HG03196 (cell line): ENCODE measurements at regions not wholly inside any gene's neighbourhood (a gene's known extent, or its start where the extent isn't known, plus 50 kb on each side); places are given as distances from the start of the nearest gene placed in this dataset.

ENCODE experiments used
- ATAC-seq: cut with Tn5 transposase; IDR thresholded peaks from one replicate; pipeline ENCODE4 v1.9.1; 2021; ENCODE audit not compliant: unreplicated experiment

DNA sequence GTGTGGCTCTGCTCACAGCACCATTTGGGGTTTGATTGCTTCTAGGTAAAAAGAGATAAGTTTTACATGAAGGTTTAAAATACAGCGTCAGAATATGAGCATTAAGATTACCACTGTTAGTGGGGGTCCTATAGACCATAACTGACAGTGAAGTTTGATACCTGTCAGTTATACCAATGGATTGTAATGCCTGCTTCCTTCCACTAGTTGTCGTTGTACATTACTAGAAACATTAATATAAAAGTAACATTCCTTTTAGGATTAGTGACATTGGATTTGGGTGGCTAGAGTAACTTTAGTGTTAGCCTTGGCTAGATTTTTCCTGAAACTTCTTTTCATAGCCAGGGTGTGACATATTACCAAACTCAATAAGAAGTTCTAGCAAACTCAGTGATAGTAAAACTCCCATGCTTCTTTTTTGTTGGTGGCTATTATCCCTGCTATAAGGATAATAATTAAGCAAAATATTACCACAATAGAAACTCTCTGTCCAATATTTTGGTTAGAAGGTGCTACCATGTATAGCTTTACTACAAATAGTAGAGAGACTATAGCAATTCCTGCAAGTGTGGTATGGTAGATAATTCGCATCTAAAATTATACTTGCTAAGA lies 57.1 kb downstream of the FAM181B start:
- no peak for ATAC-seq

DNA sequence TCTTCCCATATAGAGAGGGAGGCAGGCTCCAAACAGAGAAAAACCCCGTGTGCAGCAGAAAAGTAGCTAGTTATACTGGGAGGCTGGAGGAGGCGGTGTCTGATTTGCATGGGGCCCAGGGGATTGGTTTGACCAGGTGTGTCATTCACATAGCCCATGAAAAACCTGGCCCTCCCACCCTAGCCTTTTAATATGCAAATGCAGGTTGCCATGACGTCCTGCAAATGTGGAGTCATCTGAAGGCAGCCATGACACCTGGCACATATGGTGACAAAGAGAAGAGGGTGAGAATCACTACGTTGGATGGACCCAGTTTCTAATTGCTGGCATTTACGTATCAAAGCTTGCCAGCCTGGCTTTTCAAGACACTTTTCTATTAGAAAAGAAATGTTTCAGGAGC lies 57.8 kb downstream of the FAM181B start:
- no peak for ATAC-seq

DNA sequence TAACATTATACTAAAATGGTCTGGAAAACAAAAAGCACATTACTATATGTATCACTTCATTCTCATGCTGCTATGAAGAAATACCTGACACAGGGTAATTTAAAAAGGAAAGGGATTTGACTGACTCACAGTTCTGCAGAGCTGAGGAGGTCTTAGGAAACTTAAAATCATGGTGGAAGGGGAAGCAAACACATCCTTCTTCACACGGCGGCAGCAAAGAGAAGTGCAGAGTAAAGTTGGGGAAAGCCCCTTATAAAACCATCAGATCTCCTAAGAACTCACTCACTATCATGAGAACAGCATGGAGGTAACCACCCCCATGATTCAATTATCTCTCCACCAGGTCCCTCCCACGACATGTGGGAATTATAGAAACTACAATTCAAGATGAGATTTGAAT lies 60.0 kb downstream of the FAM181B start:
- no peak for ATAC-seq

DNA sequence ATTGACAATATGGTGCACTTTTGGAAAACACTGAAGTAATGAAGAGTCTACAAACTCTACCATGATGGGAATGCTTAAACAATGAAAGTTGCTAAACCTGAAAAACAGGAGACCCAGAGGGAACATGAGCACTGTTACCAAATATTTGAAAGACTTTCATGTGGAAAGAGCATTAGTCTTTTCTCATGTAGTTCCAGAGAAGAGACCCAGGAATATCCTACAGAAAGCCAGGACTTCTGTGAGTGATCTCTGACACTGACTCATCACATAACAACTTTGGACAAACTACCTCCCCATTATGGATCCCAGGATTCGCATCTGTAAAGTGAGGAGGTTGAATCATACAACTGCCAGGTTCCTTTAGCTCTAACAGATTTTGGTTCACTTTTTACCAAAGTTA lies 62.2 kb downstream of the FAM181B start:
- no peak for ATAC-seq

DNA sequence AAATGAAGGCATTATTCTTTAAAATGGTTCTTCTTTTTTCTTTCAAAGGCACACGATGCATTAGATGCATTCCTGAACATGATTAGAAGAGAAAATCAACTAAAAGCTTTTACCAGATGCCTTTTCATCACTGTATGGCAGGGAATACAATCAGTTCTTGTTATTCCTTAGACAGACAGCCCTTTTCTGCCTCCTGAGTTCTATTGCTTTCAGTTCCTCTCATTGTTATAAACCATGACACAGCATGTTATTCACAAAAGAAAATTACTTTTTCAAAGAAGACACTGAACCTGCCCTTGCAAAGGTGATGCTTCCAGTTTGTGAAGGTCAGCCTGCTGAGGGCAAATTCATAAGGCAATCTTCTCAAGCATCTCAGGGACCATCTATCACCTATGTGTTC lies 70.1 kb downstream of the FAM181B start:
- ATAC-seq: no peak

DNA sequence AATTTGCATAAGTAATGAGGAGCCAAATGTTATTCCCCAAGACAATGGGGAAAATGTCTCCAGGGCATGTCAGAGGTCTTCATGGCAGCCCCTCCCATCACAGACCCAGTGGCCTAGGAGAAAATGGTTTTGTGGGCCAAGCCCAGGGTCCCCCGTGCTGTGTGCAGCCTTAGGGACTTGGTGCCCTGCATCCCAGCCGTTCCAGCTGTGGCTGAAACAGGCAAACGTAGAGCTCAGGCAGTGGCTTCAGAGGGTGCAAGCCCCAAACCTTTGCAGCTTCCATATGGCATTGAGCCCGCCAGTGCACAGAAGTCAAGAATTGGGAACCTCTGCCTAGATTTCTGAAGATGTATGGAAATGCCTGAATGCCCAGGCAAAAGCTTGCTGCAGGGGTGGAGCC lies 79.9 kb downstream of the FAM181B start:
- no peak for ATAC-seq

DNA sequence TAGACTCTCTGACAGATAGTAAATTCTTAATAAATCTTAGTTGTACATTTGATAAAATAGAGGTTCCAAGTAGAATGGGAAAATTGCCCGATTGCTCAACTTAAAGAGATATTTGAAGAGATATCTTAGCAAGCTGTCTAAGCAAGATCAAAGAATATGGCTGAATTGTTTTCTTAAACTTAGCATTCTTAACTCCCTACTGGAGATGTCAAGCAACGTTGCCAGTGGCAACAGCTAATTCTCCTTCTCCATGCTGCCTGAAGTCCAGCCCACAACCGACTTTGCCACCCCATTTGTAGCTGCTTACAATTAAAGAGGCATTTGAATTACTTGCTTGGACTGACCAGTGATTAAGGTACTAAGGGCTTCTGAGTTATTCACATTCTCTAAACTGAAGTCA lies 94.4 kb downstream of the FAM181B start:
- ATAC-seq: no peak

DNA sequence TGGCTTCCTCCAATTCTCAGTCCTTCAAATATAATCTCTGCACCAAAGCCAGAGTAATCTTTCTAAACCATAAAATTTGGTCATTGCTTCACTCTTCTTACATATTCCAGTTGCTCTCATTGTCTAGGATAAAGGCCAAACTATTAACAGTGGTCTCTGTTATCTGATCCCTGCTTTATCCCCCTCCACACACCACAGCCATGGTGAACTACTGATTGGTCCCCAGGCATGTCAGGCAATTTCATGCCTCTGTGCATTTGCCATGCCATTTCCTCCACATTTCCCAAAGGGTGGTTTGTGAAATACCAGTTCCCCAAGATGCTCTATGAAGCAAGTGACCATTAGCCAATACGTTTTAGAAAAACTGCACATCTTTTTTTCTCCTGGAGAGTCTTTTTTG lies 97.0 kb downstream of the FAM181B start:
- no peak for ATAC-seq

DNA sequence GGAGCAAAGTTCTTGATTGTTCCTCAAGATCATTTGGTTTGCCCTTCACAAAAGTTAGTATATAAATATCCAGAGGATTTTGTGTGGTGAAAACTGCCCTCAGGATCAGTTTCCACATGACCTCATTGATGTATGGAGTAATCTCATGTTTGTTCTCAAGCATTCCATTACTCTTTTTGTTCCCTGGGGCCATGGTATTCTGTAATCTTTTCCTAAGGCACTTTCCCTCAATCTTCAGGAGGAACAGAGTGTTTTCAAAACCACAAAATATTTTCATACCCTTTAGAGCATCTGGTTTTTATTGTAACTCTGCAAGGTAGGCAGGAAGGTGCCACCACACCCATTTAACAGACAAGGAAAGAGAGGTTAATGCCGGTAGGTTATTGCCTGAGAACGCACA lies 99.6 kb downstream of the FAM181B start:
- ATAC-seq: no peak

DNA sequence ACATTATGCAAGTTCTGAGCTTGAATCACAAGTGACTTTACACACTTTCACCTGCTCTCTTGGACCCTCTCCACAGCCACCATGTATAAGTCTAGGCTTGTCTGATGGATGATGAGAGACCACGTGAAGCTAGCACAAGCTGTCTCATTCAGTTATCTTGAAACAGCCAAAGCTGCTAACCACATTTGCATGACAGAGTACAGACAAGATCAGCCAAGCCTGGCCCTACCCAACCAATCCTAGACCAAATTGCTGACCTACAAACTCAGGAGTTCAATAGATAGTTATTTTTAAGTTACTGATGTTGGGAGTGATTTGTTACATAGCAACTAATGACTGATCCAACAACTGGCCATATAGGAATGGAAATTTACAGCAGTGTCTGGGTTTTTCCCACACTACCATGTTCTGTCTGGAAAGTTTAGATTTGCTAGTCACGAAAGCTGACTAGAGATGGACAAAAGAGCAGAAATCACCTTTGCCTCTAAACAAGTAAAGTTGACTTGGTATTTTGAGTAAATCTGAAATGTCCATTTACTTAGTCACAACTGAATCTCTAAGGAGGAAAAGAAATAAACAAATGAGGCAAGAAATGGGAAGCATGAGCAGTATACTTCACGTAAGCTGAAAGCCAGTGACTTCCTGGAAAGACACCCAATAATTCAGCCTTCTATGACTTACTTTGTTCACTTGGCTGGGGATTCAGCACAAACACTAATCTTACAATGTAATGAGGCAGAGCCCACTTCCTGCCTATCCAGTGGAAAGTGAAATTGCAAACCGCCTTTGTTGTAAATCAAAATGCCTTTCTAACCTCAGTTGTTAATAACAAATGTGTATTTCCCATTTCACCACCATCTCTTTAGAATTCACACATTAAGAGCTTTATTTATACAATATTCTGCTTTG lies 101.7 kb downstream of the FAM181B start:
- peak; percentile 82 for ATAC-seq

DNA sequence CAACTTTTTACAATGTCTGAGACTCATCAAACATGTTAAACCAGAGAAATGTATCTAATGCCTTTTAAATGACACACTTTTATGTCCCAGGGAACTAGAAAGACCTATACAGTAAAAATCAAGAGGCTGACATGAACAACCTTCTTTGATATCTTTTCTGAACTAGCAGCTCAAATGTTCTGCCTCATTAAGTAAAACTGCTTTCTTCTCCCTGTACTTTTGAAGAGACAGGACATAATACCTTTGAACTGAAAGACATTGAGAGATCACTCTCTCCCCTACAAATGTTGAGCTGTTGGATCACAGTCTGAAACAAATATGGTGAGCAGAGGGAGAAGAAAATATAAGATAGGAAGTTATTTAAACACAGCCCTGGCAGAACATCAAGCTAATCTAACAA lies 123.0 kb downstream of the FAM181B start:
- no peak for ATAC-seq

DNA sequence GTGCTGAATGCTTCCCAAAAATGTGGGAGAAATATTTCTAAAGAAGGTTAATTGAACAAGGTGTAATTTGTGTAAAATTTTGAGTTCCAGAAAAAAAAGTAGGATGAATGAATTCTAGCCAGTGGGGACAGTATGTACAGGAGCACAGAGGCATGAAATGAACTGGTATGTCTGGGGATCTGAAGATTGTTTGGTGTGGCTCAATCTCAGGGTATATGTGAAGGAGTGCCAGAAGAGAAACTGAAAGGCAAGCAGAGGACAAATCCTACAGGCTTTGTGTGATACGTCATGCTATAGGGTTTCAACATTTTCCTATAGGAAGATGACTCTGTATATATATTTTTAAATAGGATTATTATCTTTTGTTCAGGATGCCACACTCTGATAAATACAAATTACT lies 126.9 kb downstream of the FAM181B start:
- no peak for ATAC-seq

DNA sequence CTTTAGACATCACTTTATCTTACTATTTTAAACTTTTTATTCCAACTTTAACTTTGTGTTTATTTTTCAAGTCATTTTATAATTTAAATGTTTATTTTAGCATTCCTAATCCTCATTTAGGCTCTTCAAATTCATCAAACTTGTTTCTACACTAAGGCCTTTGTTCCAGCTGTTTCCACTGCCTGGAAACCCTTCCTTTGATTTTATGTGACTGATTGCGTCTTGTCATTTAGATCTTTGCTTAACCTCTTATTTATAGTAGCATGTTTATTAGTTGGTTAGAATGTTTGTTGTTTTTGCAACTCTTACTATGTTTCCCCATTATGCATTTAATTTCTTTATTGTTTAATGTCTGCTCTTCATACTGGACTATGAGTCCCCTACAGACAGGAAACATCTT lies 132.0 kb downstream of the FAM181B start:
- ATAC-seq: no peak

DNA sequence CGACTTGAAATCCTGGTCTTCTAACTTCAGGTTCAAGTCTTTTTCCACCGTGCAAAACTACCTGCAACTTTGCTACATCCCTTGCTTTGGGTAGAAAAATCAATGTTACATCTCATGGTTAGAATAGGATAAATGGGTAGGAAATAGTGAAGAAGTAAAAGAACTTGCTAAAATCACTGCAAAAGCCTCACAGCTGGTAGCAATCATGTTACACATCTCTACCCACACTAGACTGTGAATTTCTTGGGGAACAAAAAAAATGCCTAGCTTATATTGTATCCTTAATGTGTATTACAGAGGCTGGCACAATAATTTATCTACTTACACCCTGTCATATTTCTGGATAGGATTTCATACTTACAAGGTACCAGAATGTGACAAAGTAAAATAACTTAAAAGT lies 133.8 kb downstream of the FAM181B start:
- ATAC-seq: no peak

DNA sequence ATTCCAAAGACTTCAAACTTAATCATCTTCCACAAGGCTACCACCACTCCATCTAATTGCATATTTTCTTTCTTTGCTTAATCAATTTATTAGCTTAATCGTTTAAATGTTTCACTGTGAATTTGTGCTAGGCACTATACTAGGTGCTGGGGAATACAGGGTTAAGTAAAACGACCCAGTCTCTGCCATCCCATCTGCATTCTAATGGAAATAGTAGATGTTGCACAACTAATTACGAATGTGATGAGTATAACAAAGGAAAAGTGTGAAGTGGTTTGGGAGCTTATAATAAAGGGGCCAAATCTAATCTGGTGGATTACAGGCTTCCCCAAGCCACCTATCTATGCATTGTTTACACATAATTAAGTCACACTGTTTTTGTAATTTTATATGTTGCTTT lies 147.1 kb downstream of the FAM181B start:
- no peak for ATAC-seq

DNA sequence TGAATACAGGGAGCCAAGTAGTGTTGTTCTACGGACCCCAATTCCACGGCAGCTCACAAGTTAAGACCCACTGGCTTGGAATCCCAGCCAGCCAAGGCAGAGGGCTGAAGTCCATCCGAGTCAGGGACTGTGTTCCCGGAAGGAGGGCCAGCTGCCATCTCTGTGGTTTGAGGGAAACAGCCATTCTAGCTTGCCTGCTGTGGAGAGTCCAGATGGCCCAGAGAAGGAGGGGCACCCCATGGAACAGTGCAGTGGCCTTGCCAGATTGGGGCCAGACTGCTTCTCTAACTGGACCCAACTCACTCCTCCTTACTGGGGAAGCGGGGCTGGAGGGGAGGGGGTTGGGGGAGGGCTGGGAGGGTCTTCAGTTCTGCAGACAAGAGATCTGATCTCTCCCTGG lies 156.4 kb downstream of the FAM181B start:
- no peak for ATAC-seq

DNA sequence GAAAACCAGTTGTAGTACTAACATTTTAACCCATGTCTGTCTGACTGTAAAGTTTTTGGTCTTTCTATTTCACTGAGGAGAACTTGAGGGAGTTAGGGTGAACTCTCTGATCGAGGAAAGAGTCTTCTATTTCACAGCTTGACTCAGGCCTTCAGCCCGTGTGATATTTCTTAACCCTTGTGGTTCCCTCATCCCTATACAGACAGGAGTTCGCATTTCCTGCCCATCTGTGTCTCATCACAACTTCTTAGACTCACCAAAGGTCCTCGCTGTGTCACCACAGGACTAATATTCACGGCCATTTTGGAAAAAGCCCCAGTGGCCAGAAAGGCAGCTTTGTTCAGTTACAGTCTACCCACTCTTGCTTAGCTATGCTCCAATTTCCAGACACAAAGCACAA lies 172.8 kb downstream of the FAM181B start:
- ATAC-seq: no peak

DNA sequence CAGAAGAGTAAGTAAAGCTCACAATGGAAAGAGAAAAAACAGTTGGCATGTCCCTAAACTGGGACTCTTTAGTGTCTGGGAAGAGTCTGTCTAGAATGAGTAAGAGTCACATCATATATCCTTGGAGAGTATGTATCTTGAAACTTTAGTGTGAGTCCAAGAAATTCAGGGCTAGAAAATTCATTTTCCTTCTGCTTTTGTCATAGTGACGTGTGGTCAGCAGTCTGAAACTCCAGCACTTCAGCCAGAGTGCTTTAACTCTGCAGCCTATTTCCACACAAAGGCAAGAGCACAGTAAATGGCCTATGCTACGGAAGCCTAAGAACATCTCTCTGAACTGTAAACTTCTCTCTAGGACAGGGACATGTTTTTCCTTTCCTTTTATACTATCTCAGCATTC lies 174.1 kb downstream of the FAM181B start:
- ATAC-seq: no peak

DNA sequence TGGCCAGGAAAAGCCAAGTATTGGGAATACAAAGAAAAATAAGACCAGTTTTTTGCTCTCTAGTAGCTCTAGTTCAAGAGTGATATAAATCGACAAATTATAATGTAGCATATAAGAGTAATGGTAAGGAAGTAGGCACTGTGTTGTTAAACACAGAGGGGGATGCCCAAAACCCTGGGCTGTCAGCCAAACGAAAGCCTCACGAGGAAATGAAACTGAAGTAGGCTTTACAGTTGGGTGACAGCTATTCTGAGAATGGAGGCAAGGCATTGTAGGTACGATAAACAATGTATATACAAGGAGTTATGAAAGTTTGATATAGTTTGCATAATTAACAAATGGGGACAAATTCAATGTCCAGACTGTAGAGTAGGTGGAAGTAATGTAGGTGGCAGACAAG lies 176.4 kb downstream of the FAM181B start:
- peak; percentile 100 for ATAC-seq

DNA sequence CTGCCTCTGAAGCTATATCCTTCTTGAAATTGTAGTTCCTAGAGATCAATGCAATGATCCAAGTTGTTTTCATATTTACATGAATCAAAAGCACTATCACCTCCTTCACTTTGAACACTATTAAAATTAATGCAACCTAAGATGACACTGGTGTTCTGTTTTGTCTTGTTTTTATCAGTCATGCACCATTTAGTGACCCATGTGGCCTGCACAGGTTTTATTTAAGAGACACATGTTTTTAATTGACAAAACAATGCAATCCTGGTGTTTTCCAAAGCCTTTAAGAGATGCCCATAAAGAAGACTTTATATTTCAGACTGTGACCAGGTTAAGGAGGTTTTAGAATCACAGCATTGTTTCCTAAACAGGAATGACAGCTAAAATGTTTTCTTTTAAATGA lies 177.5 kb downstream of the FAM181B start:
- no peak for ATAC-seq

DNA sequence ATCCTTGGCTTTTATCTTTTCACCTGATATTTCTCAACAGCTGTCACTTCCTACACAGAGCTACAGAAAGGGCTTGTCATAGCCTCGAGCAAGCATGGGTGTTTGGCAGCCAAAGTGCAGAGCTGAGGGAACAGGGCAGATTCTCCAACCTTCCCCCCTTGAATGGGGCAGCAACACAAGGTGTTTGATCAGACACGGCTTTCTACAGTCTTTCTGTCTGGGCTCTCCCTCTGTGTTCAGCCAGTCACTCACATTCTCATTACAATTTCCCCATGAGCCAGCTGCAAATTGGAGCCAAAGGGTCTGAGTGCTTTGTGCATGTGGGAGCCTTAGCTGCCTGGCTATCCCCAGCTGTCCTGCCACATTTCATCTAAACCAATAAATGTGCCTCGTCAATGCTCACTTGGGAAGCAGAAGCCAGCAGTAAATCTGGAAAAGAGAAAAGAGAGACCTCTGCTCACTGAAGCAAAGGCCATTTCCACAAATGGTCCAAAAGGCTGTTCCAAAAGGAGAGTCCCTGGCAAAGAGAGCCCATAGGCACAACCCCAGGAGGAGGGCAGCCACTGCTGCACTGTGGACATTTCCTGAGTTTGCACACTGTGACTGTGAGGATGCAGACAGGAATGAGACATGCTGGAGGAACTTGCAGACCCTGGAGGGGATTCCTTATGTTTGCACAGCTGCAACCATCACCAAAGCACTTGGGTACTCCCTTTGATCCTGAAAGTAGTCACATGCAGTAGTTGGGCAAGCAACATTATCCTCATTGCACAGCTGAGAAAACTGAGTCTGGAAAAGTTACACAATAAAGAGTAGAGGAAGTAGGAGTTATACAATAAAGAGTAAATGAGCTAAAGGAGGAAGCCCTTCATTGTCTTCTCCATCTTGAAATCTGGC lies 186.8 kb downstream of the FAM181B start:
- ATAC-seq: no peak

DNA sequence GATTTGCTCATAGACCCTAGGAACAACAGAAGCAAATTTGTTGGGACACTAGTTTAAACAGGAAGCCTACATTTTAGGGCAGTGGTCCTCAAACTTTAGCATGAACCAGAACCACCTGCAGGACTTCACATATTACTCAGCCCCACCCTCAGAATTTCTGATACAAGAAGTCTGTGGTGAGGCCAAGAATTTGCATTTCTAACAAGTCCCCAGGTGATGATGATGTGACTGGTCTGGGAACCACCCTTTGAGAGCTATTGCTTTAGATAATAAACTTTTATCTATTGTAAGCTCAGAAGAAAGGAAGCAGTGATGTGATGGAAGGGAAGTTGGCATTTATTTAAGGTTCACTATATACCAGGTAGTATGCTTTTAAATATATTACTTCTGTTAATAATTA lies 194.0 kb downstream of the FAM181B start:
- no peak for ATAC-seq
